Stimulated activated naive CD8-positive, alpha-beta T cell treated with anti-CD3 and anti-CD28 coated beads, Interleukin-15, Interleukin-2, amounts not matched to agents 100 ng/mL and 50 ng/mL, for 24 hours (primary cell): ENCODE measurements at regions not wholly inside any gene's neighbourhood (a gene's known extent, or its start where the extent isn't known, plus 50 kb on each side); places are given as distances from the start of the nearest gene placed in this dataset.
"Not testable (repeated sequence)": the region's sequence is repeated elsewhere in the genome, so short reads cannot be mapped to it uniquely, and the experiment has no call there.

ENCODE experiments used
- H3K27ac Mint-ChIP-seq: one replicate; pipeline ENCODE4 v1.8.0; 2021; ENCODE audit warnings: mild to moderate bottlenecking, mixed read lengths
- H3K27me3 Mint-ChIP-seq: one replicate; pipeline ENCODE4 v1.8.0; 2021; ENCODE audit warnings: mixed read lengths
- H3K36me3 Mint-ChIP-seq: one replicate; pipeline ENCODE4 v1.8.0; 2021; ENCODE audit warnings: low read depth, mixed read lengths
- H3K4me1 Mint-ChIP-seq: one replicate; pipeline ENCODE4 v1.8.0; 2021; ENCODE audit warnings: low read depth, mixed read lengths
- H3K4me3 Mint-ChIP-seq: one replicate; pipeline ENCODE4 v1.8.0; 2021; ENCODE audit warnings: mild to moderate bottlenecking, mixed read lengths
- H3K9me3 Mint-ChIP-seq: one replicate; pipeline ENCODE4 v1.8.0; 2021; ENCODE audit warnings: mixed read lengths

GRCh38 chr6:119957195-119957594, 607.6 kb upstream of the MAN1A1 start:
- no peak overlapping the region for H3K27ac Mint-ChIP-seq
- no peaks in the 10 kb centered on the region for H3K36me3 Mint-ChIP-seq
- no peaks in the 10 kb centered on the region for H3K9me3 Mint-ChIP-seq
- H3K27me3 Mint-ChIP-seq = no peaks in the 10 kb centered on the region
- no peak overlapping the region for H3K4me3 Mint-ChIP-seq
- no peaks in the 10 kb centered on the region for H3K4me1 Mint-ChIP-seq

- no peak overlapping the region for H3K4me3 Mint-ChIP-seq
These were observed 603.1 kb upstream of the MAN1A1 start for GRCh38 chr6:119952696-119953095.

GRCh38 chr6:119950681-119951080, 601.1 kb upstream of the MAN1A1 start:
- no peaks in the 10 kb centered on the region for H3K9me3 Mint-ChIP-seq

More at GRCh38 chr6:119952696-119953095, 603.1 kb upstream of the MAN1A1 start:
- Mint-ChIP-seq H3K36me3 (no peaks in the 10 kb centered on the region), H3K4me1 (no peaks in the 10 kb centered on the region), H3K9me3 (no peaks in the 10 kb centered on the region), H3K27me3 (no peaks in the 10 kb centered on the region), H3K27ac (no peak overlapping the region)

GRCh38 chr6:119942078-119942752, 592.7 kb upstream of the MAN1A1 start:
- Mint-ChIP-seq H3K27ac (no peak overlapping the region), H3K4me3 (no peak overlapping the region), H3K9me3 (no peaks in the 10 kb centered on the region), H3K27me3 (no peaks in the 10 kb centered on the region), H3K36me3 (no peaks in the 10 kb centered on the region), H3K4me1 (peaks cover 7% of the 10 kb centered on the region)

More at GRCh38 chr6:119950681-119951080, 601.1 kb upstream of the MAN1A1 start:
- H3K4me1 Mint-ChIP-seq = no peaks in the 10 kb centered on the region
- H3K27ac Mint-ChIP-seq = no peak overlapping the region
- H3K36me3 Mint-ChIP-seq = no peaks in the 10 kb centered on the region
- no peaks in the 10 kb centered on the region for H3K27me3 Mint-ChIP-seq
- no peak overlapping the region for H3K4me3 Mint-ChIP-seq

- peaks cover 7% of the 10 kb centered on the region for H3K4me1 Mint-ChIP-seq
- H3K27ac Mint-ChIP-seq = no peak overlapping the region
- no peak overlapping the region for H3K4me3 Mint-ChIP-seq
- H3K9me3 Mint-ChIP-seq = no peaks in the 10 kb centered on the region
- no peaks in the 10 kb centered on the region for H3K27me3 Mint-ChIP-seq
- H3K36me3 Mint-ChIP-seq = no peaks in the 10 kb centered on the region
These were observed 589.2 kb upstream of the MAN1A1 start for GRCh38 chr6:119938752-119939151.

GRCh38 chr6:119934816-119935215, 585.3 kb upstream of the MAN1A1 start:
- no peak overlapping the region for H3K4me3 Mint-ChIP-seq
- no peaks in the 10 kb centered on the region for H3K36me3 Mint-ChIP-seq
- no peaks in the 10 kb centered on the region for H3K27me3 Mint-ChIP-seq
- peaks cover 7% of the 10 kb centered on the region for H3K4me1 Mint-ChIP-seq
- H3K27ac Mint-ChIP-seq = no peak overlapping the region
- H3K9me3 Mint-ChIP-seq = no peaks in the 10 kb centered on the region

- H3K4me3 Mint-ChIP-seq = no peak overlapping the region
- no peak overlapping the region for H3K27ac Mint-ChIP-seq
These were observed 579.6 kb upstream of the MAN1A1 start for GRCh38 chr6:119929121-119929520.

GRCh38 chr6:119924888-119925287, 575.3 kb upstream of the MAN1A1 start:
- H3K4me3 Mint-ChIP-seq, H3K27ac Mint-ChIP-seq: not testable (repeated sequence)
- peaks cover 47% of the 10 kb centered on the region for H3K9me3 Mint-ChIP-seq

More at GRCh38 chr6:119929121-119929520, 579.6 kb upstream of the MAN1A1 start:
- Mint-ChIP-seq H3K9me3 (peaks cover 27% of the 10 kb centered on the region), H3K4me1 (no peaks in the 10 kb centered on the region), H3K27me3 (peaks cover 3% of the 10 kb centered on the region), H3K36me3 (no peaks in the 10 kb centered on the region)

GRCh38 chr6:119922814-119923213, 573.3 kb upstream of the MAN1A1 start:
- Mint-ChIP-seq H3K27me3 (peaks cover 3% of the 10 kb centered on the region), H3K36me3 (no peaks in the 10 kb centered on the region)

More at GRCh38 chr6:119924888-119925287, 575.3 kb upstream of the MAN1A1 start:
- not testable (repeated sequence) for H3K36me3 Mint-ChIP-seq, H3K27me3 Mint-ChIP-seq, H3K4me1 Mint-ChIP-seq

GRCh38 chr6:119921491-119922010, 572.0 kb upstream of the MAN1A1 start:
- H3K27me3 Mint-ChIP-seq = no peaks in the 10 kb centered on the region
- H3K36me3 Mint-ChIP-seq = no peaks in the 10 kb centered on the region
- H3K4me3 Mint-ChIP-seq = no peak overlapping the region
- no peak overlapping the region for H3K27ac Mint-ChIP-seq
- no peaks in the 10 kb centered on the region for H3K4me1 Mint-ChIP-seq
- peaks cover 41% of the 10 kb centered on the region for H3K9me3 Mint-ChIP-seq

More at GRCh38 chr6:119922814-119923213, 573.3 kb upstream of the MAN1A1 start:
- no peaks in the 10 kb centered on the region for H3K4me1 Mint-ChIP-seq
- peaks cover 47% of the 10 kb centered on the region for H3K9me3 Mint-ChIP-seq
- H3K27ac Mint-ChIP-seq = no peak overlapping the region
- H3K4me3 Mint-ChIP-seq = no peak overlapping the region

GRCh38 chr6:119917186-119917585, 567.6 kb upstream of the MAN1A1 start:
- peaks cover 10% of the 10 kb centered on the region for H3K9me3 Mint-ChIP-seq
- H3K36me3 Mint-ChIP-seq = no peaks in the 10 kb centered on the region

GRCh38 chr6:119915971-119916370, 566.4 kb upstream of the MAN1A1 start:
- no peaks in the 10 kb centered on the region for H3K27me3 Mint-ChIP-seq
- H3K36me3 Mint-ChIP-seq = no peaks in the 10 kb centered on the region
- H3K4me1 Mint-ChIP-seq = no peaks in the 10 kb centered on the region
- no peak overlapping the region for H3K4me3 Mint-ChIP-seq
- peaks cover 4% of the 10 kb centered on the region for H3K9me3 Mint-ChIP-seq
- no peak overlapping the region for H3K27ac Mint-ChIP-seq

More at GRCh38 chr6:119917186-119917585, 567.6 kb upstream of the MAN1A1 start:
- H3K4me1 Mint-ChIP-seq = no peaks in the 10 kb centered on the region
- H3K27me3 Mint-ChIP-seq = no peaks in the 10 kb centered on the region
- H3K27ac Mint-ChIP-seq = no peak overlapping the region
- H3K4me3 Mint-ChIP-seq = no peak overlapping the region

- Mint-ChIP-seq H3K4me1 (no peaks in the 10 kb centered on the region), H3K4me3 (no peak overlapping the region)
These were observed 558.6 kb upstream of the MAN1A1 start for GRCh38 chr6:119908157-119908556.

GRCh38 chr6:119902681-119903080, 553.1 kb upstream of the MAN1A1 start:
- Mint-ChIP-seq H3K4me1 (no peaks in the 10 kb centered on the region), H3K4me3 (no peak overlapping the region), H3K36me3 (no peaks in the 10 kb centered on the region), H3K27ac (no peak overlapping the region), H3K9me3 (no peaks in the 10 kb centered on the region), H3K27me3 (no peaks in the 10 kb centered on the region)

More at GRCh38 chr6:119908157-119908556, 558.6 kb upstream of the MAN1A1 start:
- no peaks in the 10 kb centered on the region for H3K27me3 Mint-ChIP-seq
- H3K27ac Mint-ChIP-seq = no peak overlapping the region
- no peaks in the 10 kb centered on the region for H3K9me3 Mint-ChIP-seq
- H3K36me3 Mint-ChIP-seq = no peaks in the 10 kb centered on the region

GRCh38 chr6:119896806-119897205, 547.2 kb upstream of the MAN1A1 start:
- Mint-ChIP-seq H3K36me3 (no peaks in the 10 kb centered on the region), H3K27me3 (no peaks in the 10 kb centered on the region), H3K4me3 (no peak overlapping the region), H3K27ac (no peak overlapping the region), H3K4me1 (no peaks in the 10 kb centered on the region), H3K9me3 (no peaks in the 10 kb centered on the region)

- no peaks in the 10 kb centered on the region for H3K4me1 Mint-ChIP-seq
- H3K4me3 Mint-ChIP-seq = no peak overlapping the region
- no peaks in the 10 kb centered on the region for H3K27me3 Mint-ChIP-seq
- no peaks in the 10 kb centered on the region for H3K36me3 Mint-ChIP-seq
- no peaks in the 10 kb centered on the region for H3K9me3 Mint-ChIP-seq
- H3K27ac Mint-ChIP-seq = no peak overlapping the region
These were observed 546.1 kb upstream of the MAN1A1 start for GRCh38 chr6:119895626-119896025.
